ENCODE measurements at regions not wholly inside any gene's neighbourhood (a gene's known extent, or its start where the extent isn't known, plus 50 kb on each side); places are given as distances from the start of the nearest gene placed in this dataset.

DNA sequence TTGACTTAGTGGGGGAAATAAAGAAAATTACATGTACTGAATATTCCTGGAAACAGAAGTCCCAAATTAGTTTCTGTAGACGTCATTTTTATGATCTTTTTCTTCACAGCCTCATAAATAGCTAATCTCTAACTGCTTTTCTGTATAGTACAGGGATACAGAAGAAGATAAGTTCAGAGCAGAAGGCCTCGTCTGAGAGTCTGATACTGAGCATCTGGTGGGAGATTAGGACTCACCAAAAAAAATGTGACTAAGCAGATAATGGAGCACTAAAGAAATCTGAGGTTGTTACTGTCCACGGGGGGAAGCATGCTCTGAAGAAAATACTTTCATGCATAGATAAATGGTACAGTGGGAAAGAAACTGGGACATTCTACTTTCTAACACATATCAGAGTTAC, 115.3 kb upstream of the TRPC5 start:
- TF ChIP-seq, protein P1, sequence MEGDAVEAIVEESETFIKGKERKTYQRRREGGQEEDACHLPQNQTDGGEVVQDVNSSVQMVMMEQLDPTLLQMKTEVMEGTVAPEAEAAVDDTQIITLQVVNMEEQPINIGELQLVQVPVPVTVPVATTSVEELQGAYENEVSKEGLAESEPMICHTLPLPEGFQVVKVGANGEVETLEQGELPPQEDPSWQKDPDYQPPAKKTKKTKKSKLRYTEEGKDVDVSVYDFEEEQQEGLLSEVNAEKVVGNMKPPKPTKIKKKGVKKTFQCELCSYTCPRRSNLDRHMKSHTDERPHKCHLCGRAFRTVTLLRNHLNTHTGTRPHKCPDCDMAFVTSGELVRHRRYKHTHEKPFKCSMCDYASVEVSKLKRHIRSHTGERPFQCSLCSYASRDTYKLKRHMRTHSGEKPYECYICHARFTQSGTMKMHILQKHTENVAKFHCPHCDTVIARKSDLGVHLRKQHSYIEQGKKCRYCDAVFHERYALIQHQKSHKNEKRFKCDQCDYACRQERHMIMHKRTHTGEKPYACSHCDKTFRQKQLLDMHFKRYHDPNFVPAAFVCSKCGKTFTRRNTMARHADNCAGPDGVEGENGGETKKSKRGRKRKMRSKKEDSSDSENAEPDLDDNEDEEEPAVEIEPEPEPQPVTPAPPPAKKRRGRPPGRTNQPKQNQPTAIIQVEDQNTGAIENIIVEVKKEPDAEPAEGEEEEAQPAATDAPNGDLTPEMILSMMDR (conservative IDR thresholded peaks at IDR 0.05; ENCODE audit: low read depth, low read length), result no peak
- no peak for TF ChIP-seq EZH2 (IDR thresholded peaks at IDR 0.05; ENCODE audit: low read length, unreplicated experiment)

All from PC-3 (cell line).